ENCODE measurements at regions not wholly inside any gene's neighbourhood (a gene's known extent, or its start where the extent isn't known, plus 50 kb on each side); places are given as distances from the start of the nearest gene placed in this dataset.

- no peaks in the 10 kb centered on the region for H3K4me1 Mint-ChIP-seq
- H3K4me3 Mint-ChIP-seq: no peak overlapping the region
- DNase-seq (ENCODE audit: low spot score in 2 of 2): no peak
- ATAC-seq (replicated peaks; ENCODE audit: extremely low read depth, poor library complexity, severe bottlenecking): no peak
- H3K27ac Mint-ChIP-seq (ENCODE audit: low read depth): no peak overlapping the region
- peaks cover 91% of the 10 kb centered on the region for H3K27me3 Mint-ChIP-seq
- H3K9me3 Mint-ChIP-seq: no peaks in the 10 kb centered on the region
- no peaks in the 10 kb centered on the region for H3K36me3 Mint-ChIP-seq (ENCODE audit: insufficient read depth)
These were observed 51.1 kb upstream of the RFPL3 start for GRCh38 chr22:32306561-32306960.

DNA sequence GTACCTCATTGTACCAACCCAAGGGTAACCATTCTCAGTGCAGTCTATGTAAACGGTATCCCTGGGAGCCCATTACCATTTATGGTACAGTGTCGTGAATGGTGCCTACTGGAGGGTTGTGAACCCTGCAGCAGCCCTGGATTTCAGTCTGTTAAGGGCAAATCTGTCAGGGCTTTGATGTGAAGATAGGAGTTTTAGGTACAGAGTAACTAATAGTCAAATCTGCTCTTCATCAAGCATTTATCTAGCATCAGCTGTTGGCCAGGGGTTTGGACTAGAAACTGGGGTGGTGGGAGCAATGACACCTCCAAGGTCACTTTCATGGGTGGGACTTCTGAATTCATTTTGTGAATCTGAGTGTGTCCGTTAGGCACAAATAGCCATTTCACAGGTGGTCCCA is 50.6 kb upstream of the RFPL3 start:
- Mint-ChIP-seq H3K9me3 (no peaks in the 10 kb centered on the region), H3K36me3 (ENCODE audit: insufficient read depth) (no peaks in the 10 kb centered on the region), H3K4me3 (no peak overlapping the region), H3K27ac (ENCODE audit: low read depth) (no peak overlapping the region), H3K4me1 (no peaks in the 10 kb centered on the region), H3K27me3 (peaks cover 86% of the 10 kb centered on the region)
- ATAC-seq (replicated peaks; ENCODE audit: extremely low read depth, poor library complexity, severe bottlenecking) (no peak), DNase-seq (ENCODE audit: low spot score in 2 of 2) (no peak)

DNA sequence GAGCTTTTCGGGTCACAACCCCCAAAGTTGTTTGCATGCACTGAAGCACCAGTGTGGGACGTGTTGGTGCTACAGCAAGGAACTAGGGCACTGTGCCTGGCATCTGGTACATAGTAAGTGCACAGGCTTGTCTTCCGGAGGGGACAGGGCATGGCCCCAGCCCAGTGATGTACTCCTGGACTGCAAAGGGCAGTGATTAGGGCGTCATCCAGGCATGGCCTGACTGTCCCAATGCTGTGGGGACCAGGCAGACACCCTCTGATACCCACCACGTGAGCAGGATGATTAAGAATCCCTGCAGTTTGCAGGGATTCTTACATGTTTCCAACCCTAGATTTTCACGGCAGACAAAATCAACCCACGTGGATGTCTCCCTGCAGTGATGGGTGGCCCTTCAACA is 50.0 kb upstream of the RFPL3 start:
- Mint-ChIP-seq H3K36me3 (ENCODE audit: insufficient read depth) (no peaks in the 10 kb centered on the region), H3K4me1 (no peaks in the 10 kb centered on the region), H3K27me3 (peaks cover 83% of the 10 kb centered on the region), H3K4me3 (no peak overlapping the region), H3K9me3 (no peaks in the 10 kb centered on the region), H3K27ac (ENCODE audit: low read depth) (no peak overlapping the region)
- DNase-seq (ENCODE audit: low spot score in 2 of 2) (no peak), ATAC-seq (replicated peaks; ENCODE audit: extremely low read depth, poor library complexity, severe bottlenecking) (no peak)
